ENCODE measurements at regions not wholly inside any gene's neighbourhood (a gene's known extent, or its start where the extent isn't known, plus 50 kb on each side); places are given as distances from the start of the nearest gene placed in this dataset.

- no peaks in the 10 kb centered on the region for H3F3A ChIP-seq (ENCODE audit: low read depth)
- H3K4me3 ChIP-seq (ENCODE audit: low read length, poor library complexity, severe bottlenecking) = no peak overlapping the region
- no peaks in the 10 kb centered on the region for H3K36me3 ChIP-seq (ENCODE audit: insufficient read depth, low read length)
- no peaks in the 10 kb centered on the region for H3K4me1 ChIP-seq (ENCODE audit: insufficient read depth, low read length, poor library complexity, severe bottlenecking)
- no peak overlapping the region for H3K4me2 ChIP-seq (ENCODE audit: low read depth, low read length, poor library complexity, severe bottlenecking)
- H3K79me2 ChIP-seq (ENCODE audit: insufficient read depth, low read length) = no peaks in the 10 kb centered on the region
- H3K9ac ChIP-seq (ENCODE audit: low read depth, low read length, poor library complexity, severe bottlenecking) = no peak overlapping the region
- TF ChIP-seq CTCF (conservative IDR thresholded peaks at IDR 0.05; ENCODE audit: low read length) = peak; percentile 44
- no peak for TF ChIP-seq EZH2phosphoT487 (IDR thresholded peaks at IDR 0.05; ENCODE audit: borderline replicate concordance)
- no peak overlapping the region for H2AFZ ChIP-seq (ENCODE audit: low read length)
- H3K9me2 ChIP-seq (replicated peaks; ENCODE audit: low read depth, low read length) = no peaks in the 10 kb centered on the region
- H3K27me3 ChIP-seq (ENCODE audit: insufficient read depth, low read length, poor library complexity, severe bottlenecking) = no peaks in the 10 kb centered on the region
- H3K9me3 ChIP-seq (ENCODE audit: insufficient read depth, low read depth, low read length) = no peaks in the 10 kb centered on the region
- no peaks in the 10 kb centered on the region for H4K20me1 ChIP-seq (ENCODE audit: insufficient read depth, low read length, poor library complexity, severe bottlenecking)
Measured at GRCh38 chr14:22147716-22148115, 441.3 kb downstream of the DAD1 start.

GRCh38 chr14:22143363-22143762 lies 445.7 kb downstream of the DAD1 start:
- H3K4me2 ChIP-seq (ENCODE audit: low read depth, low read length, poor library complexity, severe bottlenecking) = no peak overlapping the region
- no peak overlapping the region for H3K9ac ChIP-seq (ENCODE audit: low read depth, low read length, poor library complexity, severe bottlenecking)
- no peaks in the 10 kb centered on the region for H3K79me2 ChIP-seq (ENCODE audit: insufficient read depth, low read length)
- H3K9me3 ChIP-seq (ENCODE audit: insufficient read depth, low read depth, low read length) = no peaks in the 10 kb centered on the region
- no peaks in the 10 kb centered on the region for H3K9me2 ChIP-seq (replicated peaks; ENCODE audit: low read depth, low read length)
- H3F3A ChIP-seq (ENCODE audit: low read depth) = no peaks in the 10 kb centered on the region
- H2AFZ ChIP-seq (ENCODE audit: low read length) = no peak overlapping the region
- H3K27me3 ChIP-seq (ENCODE audit: insufficient read depth, low read length, poor library complexity, severe bottlenecking) = no peaks in the 10 kb centered on the region
- no peaks in the 10 kb centered on the region for H3K36me3 ChIP-seq (ENCODE audit: insufficient read depth, low read length)
- no peaks in the 10 kb centered on the region for H3K4me1 ChIP-seq (ENCODE audit: insufficient read depth, low read length, poor library complexity, severe bottlenecking)
- H3K4me3 ChIP-seq (ENCODE audit: low read length, poor library complexity, severe bottlenecking) = no peak overlapping the region
- TF ChIP-seq EZH2phosphoT487 (IDR thresholded peaks at IDR 0.05; ENCODE audit: borderline replicate concordance) (no peak), CTCF (conservative IDR thresholded peaks at IDR 0.05; ENCODE audit: low read length) (no peak)
- H4K20me1 ChIP-seq (ENCODE audit: insufficient read depth, low read length, poor library complexity, severe bottlenecking) = no peaks in the 10 kb centered on the region

- Histone ChIP-seq H3K27me3 (ENCODE audit: insufficient read depth, low read length, poor library complexity, severe bottlenecking) (no peaks in the 10 kb centered on the region), H3K79me2 (ENCODE audit: insufficient read depth, low read length) (no peaks in the 10 kb centered on the region), H2AFZ (ENCODE audit: low read length) (no peak overlapping the region), H3K9me3 (ENCODE audit: insufficient read depth, low read depth, low read length) (no peaks in the 10 kb centered on the region), H3F3A (ENCODE audit: low read depth) (no peaks in the 10 kb centered on the region), H3K4me2 (ENCODE audit: low read depth, low read length, poor library complexity, severe bottlenecking) (no peak overlapping the region), H3K36me3 (ENCODE audit: insufficient read depth, low read length) (no peaks in the 10 kb centered on the region), H4K20me1 (ENCODE audit: insufficient read depth, low read length, poor library complexity, severe bottlenecking) (no peaks in the 10 kb centered on the region), H3K4me1 (ENCODE audit: insufficient read depth, low read length, poor library complexity, severe bottlenecking) (no peaks in the 10 kb centered on the region), H3K4me3 (ENCODE audit: low read length, poor library complexity, severe bottlenecking) (no peak overlapping the region), H3K9me2 (replicated peaks; ENCODE audit: low read depth, low read length) (no peaks in the 10 kb centered on the region), H3K9ac (ENCODE audit: low read depth, low read length, poor library complexity, severe bottlenecking) (no peak overlapping the region)
- TF ChIP-seq EZH2phosphoT487 (IDR thresholded peaks at IDR 0.05; ENCODE audit: borderline replicate concordance) (no peak), CTCF (conservative IDR thresholded peaks at IDR 0.05; ENCODE audit: low read length) (no peak)
Measured at GRCh38 chr14:22140633-22141032, 448.4 kb downstream of the DAD1 start.

All from Loucy (cell line).